ENCODE measurements at regions not wholly inside any gene's neighbourhood (a gene's known extent, or its start where the extent isn't known, plus 50 kb on each side); places are given as distances from the start of the nearest gene placed in this dataset.

DNA sequence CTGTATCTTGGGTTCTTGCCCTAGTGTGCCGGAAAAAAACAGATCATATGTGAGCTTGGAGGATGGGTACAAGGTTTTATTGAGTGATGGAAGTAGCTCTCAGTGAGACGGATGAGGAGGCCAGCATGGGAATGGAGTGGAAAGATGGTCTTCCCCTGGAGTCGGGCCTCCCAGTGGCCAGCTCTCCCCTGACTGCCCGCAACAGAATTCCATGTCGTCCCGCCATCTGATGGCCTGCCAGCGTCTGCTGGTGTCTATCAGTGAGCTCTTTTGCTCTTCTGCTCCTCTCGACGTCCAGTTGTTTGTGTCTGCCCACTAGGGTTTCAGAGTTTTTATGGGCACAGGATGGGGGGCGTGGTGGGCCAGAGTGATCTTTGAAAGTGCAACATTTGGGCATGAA lies 315.2 kb upstream of the BRINP3 start:
- no peak for DNase-seq
- no TSS peak for BruUV-seq (replicated peaks)
- Mint-ChIP-seq H3K36me3 (ENCODE audit: insufficient read depth, unreplicated experiment) (no peaks in the 10 kb centered on the region), H3K4me3 (ENCODE audit: low read depth, unreplicated experiment) (no peak overlapping the region), H3K4me1 (ENCODE audit: low read depth, unreplicated experiment) (no peaks in the 10 kb centered on the region), H3K9me3 (ENCODE audit: low read depth, unreplicated experiment) (peaks cover 4% of the 10 kb centered on the region), H3K27me3 (ENCODE audit: unreplicated experiment) (no peaks in the 10 kb centered on the region), H3K27ac (ENCODE audit: unreplicated experiment) (no peak overlapping the region)
- CTCF ChIA-PET: no interaction called here
- TF ChIP-seq, protein P1, sequence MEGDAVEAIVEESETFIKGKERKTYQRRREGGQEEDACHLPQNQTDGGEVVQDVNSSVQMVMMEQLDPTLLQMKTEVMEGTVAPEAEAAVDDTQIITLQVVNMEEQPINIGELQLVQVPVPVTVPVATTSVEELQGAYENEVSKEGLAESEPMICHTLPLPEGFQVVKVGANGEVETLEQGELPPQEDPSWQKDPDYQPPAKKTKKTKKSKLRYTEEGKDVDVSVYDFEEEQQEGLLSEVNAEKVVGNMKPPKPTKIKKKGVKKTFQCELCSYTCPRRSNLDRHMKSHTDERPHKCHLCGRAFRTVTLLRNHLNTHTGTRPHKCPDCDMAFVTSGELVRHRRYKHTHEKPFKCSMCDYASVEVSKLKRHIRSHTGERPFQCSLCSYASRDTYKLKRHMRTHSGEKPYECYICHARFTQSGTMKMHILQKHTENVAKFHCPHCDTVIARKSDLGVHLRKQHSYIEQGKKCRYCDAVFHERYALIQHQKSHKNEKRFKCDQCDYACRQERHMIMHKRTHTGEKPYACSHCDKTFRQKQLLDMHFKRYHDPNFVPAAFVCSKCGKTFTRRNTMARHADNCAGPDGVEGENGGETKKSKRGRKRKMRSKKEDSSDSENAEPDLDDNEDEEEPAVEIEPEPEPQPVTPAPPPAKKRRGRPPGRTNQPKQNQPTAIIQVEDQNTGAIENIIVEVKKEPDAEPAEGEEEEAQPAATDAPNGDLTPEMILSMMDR (IDR thresholded peaks at IDR 0.05; ENCODE audit: unreplicated experiment): no peak
- intact Hi-C loops (cut with micrococcal nuclease; ENCODE audit: unreplicated experiment): no loop called here

DNA sequence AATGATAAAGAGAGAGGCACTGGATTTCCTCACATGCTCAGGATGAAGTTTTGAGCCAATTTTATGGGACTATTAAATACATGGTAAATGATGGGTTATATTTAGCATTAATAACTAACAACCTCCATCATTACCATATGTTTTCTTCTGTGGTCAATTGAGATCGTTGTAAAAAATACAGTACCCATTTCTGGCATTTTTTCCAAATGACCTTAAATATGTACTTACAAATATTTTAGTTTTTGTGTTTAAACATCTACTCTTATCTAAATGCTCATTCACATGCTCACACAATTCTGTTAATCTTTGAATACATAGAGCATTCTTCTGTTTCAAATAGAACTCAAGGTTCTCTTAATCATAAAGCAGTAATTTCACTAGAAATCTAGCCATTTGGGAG lies 330.0 kb upstream of the BRINP3 start:
- H3K9me3 Mint-ChIP-seq (ENCODE audit: low read depth, unreplicated experiment): peaks cover 2% of the 10 kb centered on the region
- TF ChIP-seq, protein P1 (IDR thresholded peaks at IDR 0.05; ENCODE audit: unreplicated experiment): no peak
- no peaks in the 10 kb centered on the region for H3K27me3 Mint-ChIP-seq (ENCODE audit: unreplicated experiment)
- CTCF ChIA-PET: no interaction called here
- no TSS peak for BruUV-seq (replicated peaks)
- H3K4me3 Mint-ChIP-seq (ENCODE audit: low read depth, unreplicated experiment): no peak overlapping the region
- no peaks in the 10 kb centered on the region for H3K36me3 Mint-ChIP-seq (ENCODE audit: insufficient read depth, unreplicated experiment)
- no peak overlapping the region for H3K27ac Mint-ChIP-seq (ENCODE audit: unreplicated experiment)
- intact Hi-C loops (cut with micrococcal nuclease; ENCODE audit: unreplicated experiment): no loop called here
- no peak for DNase-seq
- H3K4me1 Mint-ChIP-seq (ENCODE audit: low read depth, unreplicated experiment): no peaks in the 10 kb centered on the region

DNA sequence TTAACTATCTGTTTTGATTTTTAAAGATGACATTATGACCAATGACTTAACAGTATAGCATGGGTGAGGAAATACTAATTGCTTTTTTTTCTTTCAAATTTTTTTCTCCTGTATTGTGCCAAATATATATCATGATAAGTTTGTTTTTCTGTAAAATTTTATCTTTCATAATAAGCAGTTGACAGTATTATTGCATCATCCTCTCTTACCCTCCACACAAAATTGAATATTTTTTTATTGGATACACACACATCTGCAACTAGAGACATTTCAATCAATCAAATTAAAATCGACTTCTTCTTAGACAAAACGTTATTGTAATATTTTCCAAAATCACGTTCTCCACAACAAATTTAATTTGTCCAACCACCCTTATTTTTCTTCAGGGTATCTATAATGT lies 330.4 kb upstream of the BRINP3 start:
- Mint-ChIP-seq H3K4me1 (ENCODE audit: low read depth, unreplicated experiment) (no peaks in the 10 kb centered on the region), H3K36me3 (ENCODE audit: insufficient read depth, unreplicated experiment) (no peaks in the 10 kb centered on the region), H3K9me3 (ENCODE audit: low read depth, unreplicated experiment) (peaks cover 2% of the 10 kb centered on the region), H3K4me3 (ENCODE audit: low read depth, unreplicated experiment) (no peak overlapping the region), H3K27ac (ENCODE audit: unreplicated experiment) (no peak overlapping the region), H3K27me3 (ENCODE audit: unreplicated experiment) (no peaks in the 10 kb centered on the region)
- TF ChIP-seq, protein P1 (IDR thresholded peaks at IDR 0.05; ENCODE audit: unreplicated experiment): no peak
- intact Hi-C loops (cut with micrococcal nuclease; ENCODE audit: unreplicated experiment): no loop called here
- no TSS peak for BruUV-seq (replicated peaks)
- DNase-seq: no peak
- CTCF ChIA-PET: no interaction called here

DNA sequence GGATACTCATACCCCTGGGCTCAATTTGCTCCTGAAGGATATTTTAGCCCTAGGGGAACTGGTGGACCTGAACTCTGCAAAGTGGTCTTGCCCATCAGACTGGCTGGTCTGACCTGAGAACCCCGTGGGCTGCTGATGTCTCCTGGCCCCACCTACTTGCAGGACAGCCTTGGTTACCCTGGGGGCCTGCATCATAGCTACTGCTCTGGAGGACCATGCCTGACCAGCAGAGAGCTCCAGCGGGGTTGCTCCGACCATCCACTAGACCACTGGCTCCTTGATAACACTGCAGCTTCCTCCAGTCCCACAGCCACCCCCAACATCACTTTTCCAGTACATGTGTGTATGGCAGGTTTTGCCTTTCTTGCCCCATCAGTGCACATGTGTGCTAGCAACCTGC lies 331.6 kb upstream of the BRINP3 start:
- Mint-ChIP-seq H3K9me3 (ENCODE audit: low read depth, unreplicated experiment) (peaks cover 2% of the 10 kb centered on the region), H3K36me3 (ENCODE audit: insufficient read depth, unreplicated experiment) (no peaks in the 10 kb centered on the region), H3K4me3 (ENCODE audit: low read depth, unreplicated experiment) (no peak overlapping the region), H3K4me1 (ENCODE audit: low read depth, unreplicated experiment) (no peaks in the 10 kb centered on the region), H3K27ac (ENCODE audit: unreplicated experiment) (no peak overlapping the region), H3K27me3 (ENCODE audit: unreplicated experiment) (no peaks in the 10 kb centered on the region)
- BruUV-seq (replicated peaks): no TSS peak
- no peak for DNase-seq
- TF ChIP-seq, protein P1 (IDR thresholded peaks at IDR 0.05; ENCODE audit: unreplicated experiment): no peak
- intact Hi-C loops (cut with micrococcal nuclease; ENCODE audit: unreplicated experiment): no loop called here
- CTCF ChIA-PET: interaction anchor here (0.6 kb wide), 1 partner anchor 220 kb away, joined by 4 read pairs; no protein-coding TSS in a partner anchor

DNA sequence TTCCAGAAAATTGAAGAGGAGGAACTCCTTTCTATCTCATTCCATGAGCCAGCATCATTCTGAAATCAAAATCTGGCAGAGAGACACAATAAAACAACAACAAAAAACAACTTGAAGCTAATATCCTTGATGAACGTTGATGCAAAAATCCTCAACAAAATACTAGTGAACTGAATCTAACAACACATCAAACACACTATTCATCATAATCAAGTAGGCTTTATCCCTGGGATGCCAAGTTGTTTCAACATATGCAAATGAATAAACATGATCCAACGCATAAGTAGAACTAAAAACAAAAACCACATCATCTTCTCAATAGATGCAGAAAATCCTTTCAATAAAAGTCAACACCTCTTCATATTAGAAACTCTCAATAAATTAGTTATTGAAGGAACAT lies 335.3 kb upstream of the BRINP3 start:
- TF ChIP-seq, protein P1 (IDR thresholded peaks at IDR 0.05; ENCODE audit: unreplicated experiment): no peak
- H3K27ac Mint-ChIP-seq (ENCODE audit: unreplicated experiment): no peak overlapping the region
- no peak overlapping the region for H3K4me3 Mint-ChIP-seq (ENCODE audit: low read depth, unreplicated experiment)
- BruUV-seq (replicated peaks): no TSS peak
- no peak for DNase-seq
- no peaks in the 10 kb centered on the region for H3K36me3 Mint-ChIP-seq (ENCODE audit: insufficient read depth, unreplicated experiment)
- intact Hi-C loops (cut with micrococcal nuclease; ENCODE audit: unreplicated experiment): no loop called here
- CTCF ChIA-PET: no interaction called here
- H3K9me3 Mint-ChIP-seq (ENCODE audit: low read depth, unreplicated experiment): peaks cover 2% of the 10 kb centered on the region
- H3K4me1 Mint-ChIP-seq (ENCODE audit: low read depth, unreplicated experiment): no peaks in the 10 kb centered on the region
- H3K27me3 Mint-ChIP-seq (ENCODE audit: unreplicated experiment): no peaks in the 10 kb centered on the region

Data from Calu3 (cell line).